Activated T-helper 9 cell treated with anti-CD3 and anti-CD28 coated beads, Interleukin-2, amount 50 U/mL, for 16 hours (primary cell): ENCODE measurements at regions not wholly inside any gene's neighbourhood (a gene's known extent, or its start where the extent isn't known, plus 50 kb on each side); places are given as distances from the start of the nearest gene placed in this dataset.

Source experiments
- DNase-seq: peaks from one replicate; pipeline ENCODE4 v3.0.0-alpha.2; 2020; ENCODE audit warnings: low read depth

GRCh38 chrX:42946544-42947194, 168.7 kb upstream of the PPP1R2C start:
- DNase-seq, result no peak

- no peak for DNase-seq
Observed at GRCh38 chrX:42948723-42949657, 171.0 kb upstream of the PPP1R2C start.

- no peak for DNase-seq
Observed at GRCh38 chrX:42951747-42952146, 173.8 kb upstream of the PPP1R2C start.

- DNase-seq, result no peak
Observed at GRCh38 chrX:42952621-42953020, 174.7 kb upstream of the PPP1R2C start.

GRCh38 chrX:42954880-42955279, 176.9 kb upstream of the PPP1R2C start:
- no peak for DNase-seq

- no peak for DNase-seq
Observed at GRCh38 chrX:42955349-42955748, 177.4 kb upstream of the PPP1R2C start.

- DNase-seq, result no peak
Observed at GRCh38 chrX:42967681-42968300, 189.8 kb upstream of the PPP1R2C start.

- DNase-seq, result no peak
Observed at GRCh38 chrX:42973321-42973720, 195.4 kb upstream of the PPP1R2C start.

GRCh38 chrX:42975906-42976305, 197.9 kb upstream of the PPP1R2C start:
- no peak for DNase-seq

- no peak for DNase-seq
Observed at GRCh38 chrX:42976746-42977366, 198.9 kb upstream of the PPP1R2C start.

GRCh38 chrX:42978655-42979379, 200.9 kb upstream of the PPP1R2C start:
- no peak for DNase-seq

- no peak for DNase-seq
Observed at GRCh38 chrX:42988700-42989099, 210.7 kb upstream of the PPP1R2C start.

GRCh38 chrX:42992199-42992943, 214.4 kb upstream of the PPP1R2C start:
- no peak for DNase-seq

GRCh38 chrX:42996861-42997260, 218.9 kb upstream of the PPP1R2C start:
- DNase-seq, result no peak

GRCh38 chrX:43000121-43000520, 222.2 kb upstream of the PPP1R2C start:
- no peak for DNase-seq

GRCh38 chrX:43002526-43003203, 224.7 kb upstream of the PPP1R2C start:
- no peak for DNase-seq

GRCh38 chrX:43003204-43003565, 225.2 kb upstream of the PPP1R2C start:
- no peak for DNase-seq

- no peak for DNase-seq
Observed at GRCh38 chrX:43003939-43004338, 226.0 kb upstream of the PPP1R2C start.

- no peak for DNase-seq
Observed at GRCh38 chrX:43005561-43005960, 227.6 kb upstream of the PPP1R2C start.

GRCh38 chrX:43008356-43008755, 230.4 kb upstream of the PPP1R2C start:
- DNase-seq, result no peak

GRCh38 chrX:43016021-43016420, 238.1 kb upstream of the PPP1R2C start:
- no peak for DNase-seq
